Gastrocnemius medialis (tissue), 4 donors: ENCODE measurements at regions not wholly inside any gene's neighbourhood (a gene's known extent, or its start where the extent isn't known, plus 50 kb on each side); places are given as distances from the start of the nearest gene placed in this dataset.

Experiments
- POLR2A ChIP-seq, 2 donors: fragments of 450-650 bp; IDR thresholded peaks; one replicate each; pipeline ENCODE4 v1.6.1; 2017; ENCODE audit warnings: antibody characterized with exemption in 2 of 2, mild to moderate bottlenecking in 2 of 2, moderate library complexity in 2 of 2
- TF ChIP-seq, protein P1 (sequence below), 5 experiments: fragments of 450-650 bp in 3 of 5; fragments of 200-600 bp in 2 of 5; sonication (generic) in 2 of 5; IDR thresholded peaks in 4 of 5; conservative IDR thresholded peaks in 1 of 5; 1 replicate in 4 of 5; 2 replicates in 1 of 5; pipeline ENCODE4 v1.5.1; 2016 to 2019; ENCODE audit warnings: antibody characterized with exemption in 5 of 5, mild to moderate bottlenecking in 3 of 5, moderate library complexity in 3 of 5

DNA sequence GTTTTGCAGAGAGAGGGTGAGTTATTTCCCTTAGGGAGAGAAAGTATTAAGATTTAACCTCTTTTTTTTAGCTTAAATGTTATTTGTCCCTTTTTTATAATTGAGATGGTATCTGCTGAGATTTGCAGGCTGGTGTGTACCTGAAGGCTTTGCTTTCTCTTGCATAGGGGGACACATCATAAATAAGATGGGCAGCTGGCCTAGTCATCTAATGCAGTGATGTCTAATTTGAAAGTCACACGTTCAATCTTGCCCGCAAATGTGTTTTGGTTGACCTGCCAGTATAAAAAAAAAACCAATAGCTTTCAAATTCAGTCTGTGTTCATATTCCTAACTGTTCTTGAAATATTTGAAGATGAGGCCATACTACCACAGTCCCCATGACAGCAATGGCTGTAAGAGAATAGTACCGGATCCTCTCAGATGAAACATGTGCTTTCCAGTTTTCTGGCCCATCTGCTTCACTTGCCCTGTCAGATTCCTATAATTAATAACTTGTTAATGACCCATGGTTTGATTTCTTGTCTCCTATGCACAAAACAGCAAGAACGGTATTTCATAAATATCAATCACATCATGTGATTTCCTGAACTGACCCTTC lies 914.2 kb downstream of the IPMK start:
- no peak for TF ChIP-seq POLR2A (IDR thresholded peaks at IDR 0.05)
- TF ChIP-seq, protein P1, sequence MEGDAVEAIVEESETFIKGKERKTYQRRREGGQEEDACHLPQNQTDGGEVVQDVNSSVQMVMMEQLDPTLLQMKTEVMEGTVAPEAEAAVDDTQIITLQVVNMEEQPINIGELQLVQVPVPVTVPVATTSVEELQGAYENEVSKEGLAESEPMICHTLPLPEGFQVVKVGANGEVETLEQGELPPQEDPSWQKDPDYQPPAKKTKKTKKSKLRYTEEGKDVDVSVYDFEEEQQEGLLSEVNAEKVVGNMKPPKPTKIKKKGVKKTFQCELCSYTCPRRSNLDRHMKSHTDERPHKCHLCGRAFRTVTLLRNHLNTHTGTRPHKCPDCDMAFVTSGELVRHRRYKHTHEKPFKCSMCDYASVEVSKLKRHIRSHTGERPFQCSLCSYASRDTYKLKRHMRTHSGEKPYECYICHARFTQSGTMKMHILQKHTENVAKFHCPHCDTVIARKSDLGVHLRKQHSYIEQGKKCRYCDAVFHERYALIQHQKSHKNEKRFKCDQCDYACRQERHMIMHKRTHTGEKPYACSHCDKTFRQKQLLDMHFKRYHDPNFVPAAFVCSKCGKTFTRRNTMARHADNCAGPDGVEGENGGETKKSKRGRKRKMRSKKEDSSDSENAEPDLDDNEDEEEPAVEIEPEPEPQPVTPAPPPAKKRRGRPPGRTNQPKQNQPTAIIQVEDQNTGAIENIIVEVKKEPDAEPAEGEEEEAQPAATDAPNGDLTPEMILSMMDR (IDR thresholded peaks at IDR 0.05 in 4 of 5, conservative IDR thresholded peaks at IDR 0.05 in 1 of 5) = no peak
